ENCODE measurements at regions not wholly inside any gene's neighbourhood (a gene's known extent, or its start where the extent isn't known, plus 50 kb on each side); places are given as distances from the start of the nearest gene placed in this dataset.

- H3K4me3 Mint-ChIP-seq = no peak overlapping the region
- DNase-seq = no peak
- 0 out of 4 replicates have a peak, but pooled peaks cover 0 to 5% of the 10 kb centered on the region in 2 experiments for H3K4me1 Mint-ChIP-seq
- WGBS (ENCODE audit: extremely low coverage, insufficient read length, low lambda C conversion rate) = no CpG with 5 or more reads among the region's 1 CpG
- Histone ChIP-seq H3K23ac (ENCODE audit: insufficient read length, low read depth, low read length) (no peak overlapping the region), H2AFZ (ENCODE audit: low read length) (no peak overlapping the region), H3K23me2 (ENCODE audit: insufficient read length, low read depth, low read length, poor library complexity, severe bottlenecking) (no peaks in the 10 kb centered on the region), H4K91ac (ENCODE audit: insufficient read length, low read depth, low read length) (no peak overlapping the region), H3K9me3 (ENCODE audit: control insufficient read depth, low read depth, low read length) (no peaks in the 10 kb centered on the region), H4K8ac (replicated peaks; ENCODE audit: insufficient read length, low read depth, low read length) (no peak overlapping the region), H3K27ac (ENCODE audit: insufficient read length, low read depth, low read length) (no peak overlapping the region), H4K5ac (ENCODE audit: insufficient read length, low read depth, low read length) (no peak overlapping the region), H3K18ac (ENCODE audit: insufficient read length, low read depth, low read length) (no peak overlapping the region), H3K27me3 (ENCODE audit: insufficient read depth, low read length) (no peaks in the 10 kb centered on the region), H3K9ac (ENCODE audit: extremely low read depth, insufficient read length, low read length) (no peak overlapping the region), H3K56ac (ENCODE audit: insufficient read length, low read depth, low read length) (no peak overlapping the region), H3K79me2 (ENCODE audit: insufficient read depth, low read length) (no peaks in the 10 kb centered on the region), H3K4me1 (ENCODE audit: insufficient read depth, low read length) (no peaks in the 10 kb centered on the region), H2BK20ac (ENCODE audit: low read depth, low read length, poor library complexity, severe bottlenecking) (no peak overlapping the region), H4K20me1 (ENCODE audit: control insufficient read depth, insufficient read depth, insufficient read length) (no peaks in the 10 kb centered on the region), H2BK120ac (ENCODE audit: low read depth, low read length, poor library complexity, severe bottlenecking) (no peak overlapping the region), H3K14ac (ENCODE audit: insufficient read depth, low read length) (no peak overlapping the region), H2BK15ac (ENCODE audit: low read depth, low read length) (no peak overlapping the region), H2BK12ac (ENCODE audit: insufficient read length, low read depth, low read length) (no peak overlapping the region), H3K4me2 (ENCODE audit: insufficient read depth, insufficient read length, low read length) (no peak overlapping the region), H2AK5ac (ENCODE audit: insufficient read length, low read length) (no peak overlapping the region), H3T11ph (ENCODE audit: low read length) (no peak overlapping the region), H2BK5ac (ENCODE audit: insufficient read length, low read length) (no peak overlapping the region), H3K79me1 (ENCODE audit: insufficient read depth, low read depth, low read length, poor library complexity, severe bottlenecking) (no peaks in the 10 kb centered on the region), H3K4ac (ENCODE audit: low read depth, low read length) (no peak overlapping the region)
- TF ChIP-seq, protein P1, sequence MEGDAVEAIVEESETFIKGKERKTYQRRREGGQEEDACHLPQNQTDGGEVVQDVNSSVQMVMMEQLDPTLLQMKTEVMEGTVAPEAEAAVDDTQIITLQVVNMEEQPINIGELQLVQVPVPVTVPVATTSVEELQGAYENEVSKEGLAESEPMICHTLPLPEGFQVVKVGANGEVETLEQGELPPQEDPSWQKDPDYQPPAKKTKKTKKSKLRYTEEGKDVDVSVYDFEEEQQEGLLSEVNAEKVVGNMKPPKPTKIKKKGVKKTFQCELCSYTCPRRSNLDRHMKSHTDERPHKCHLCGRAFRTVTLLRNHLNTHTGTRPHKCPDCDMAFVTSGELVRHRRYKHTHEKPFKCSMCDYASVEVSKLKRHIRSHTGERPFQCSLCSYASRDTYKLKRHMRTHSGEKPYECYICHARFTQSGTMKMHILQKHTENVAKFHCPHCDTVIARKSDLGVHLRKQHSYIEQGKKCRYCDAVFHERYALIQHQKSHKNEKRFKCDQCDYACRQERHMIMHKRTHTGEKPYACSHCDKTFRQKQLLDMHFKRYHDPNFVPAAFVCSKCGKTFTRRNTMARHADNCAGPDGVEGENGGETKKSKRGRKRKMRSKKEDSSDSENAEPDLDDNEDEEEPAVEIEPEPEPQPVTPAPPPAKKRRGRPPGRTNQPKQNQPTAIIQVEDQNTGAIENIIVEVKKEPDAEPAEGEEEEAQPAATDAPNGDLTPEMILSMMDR (conservative IDR thresholded peaks at IDR 0.05) = no peak
- no peaks in the 10 kb centered on the region for H3K27me3 Mint-ChIP-seq (ENCODE audit: low read depth)
- H3K9me3 Mint-ChIP-seq = peaks cover 4 to 7% of the 10 kb centered on the region in 2 experiments; a peak in 3 of 5 replicates
- no peak overlapping the region for H3K27ac Mint-ChIP-seq
- peaks cover under 1 to 2% (median 2%) of the 10 kb centered on the region in 3 experiments; a peak in 5 of 7 replicates for H3K36me3 Mint-ChIP-seq (ENCODE audit: insufficient read depth in 1 of 3, low read depth in 3 of 3)
Measured at GRCh38 chr3:15884132-15884531, 86.4 kb upstream of the ANKRD28 start.
